SU-DHL-6 (cell line): ENCODE measurements at regions not wholly inside any gene's neighbourhood (a gene's known extent, or its start where the extent isn't known, plus 50 kb on each side); places are given as distances from the start of the nearest gene placed in this dataset.

Experiments
- H2AFZ ChIP-seq: fragments of 200-600 bp; sonication (generic); 2 replicates; pipeline ENCODE4 v1.6.1; 2014; ENCODE audit warnings: low read depth, mild to moderate bottlenecking, moderate library complexity, mixed read lengths, antibody characterized with exemption, low read length; ENCODE audit not compliant: severe bottlenecking
- H3F3A ChIP-seq: fragments of 200-600 bp; shearing (Covaris generic); 2 replicates; pipeline ENCODE4 v1.6.0; 2016; ENCODE audit warnings: antibody characterized with exemption, mild to moderate bottlenecking; ENCODE audit not compliant: insufficient read depth
- H3K27ac ChIP-seq: fragments of 200-600 bp; sonication (generic); 2 replicates; pipeline ENCODE4 v1.5.1; 2016; ENCODE audit warnings: low read depth, mild to moderate bottlenecking, low read length, moderate library complexity, mixed read lengths
- H3K27me3 ChIP-seq: fragments of 200-600 bp; sonication (generic), shearing (Covaris generic); 2 replicates; pipeline ENCODE4 v1.6.0; 2014; ENCODE audit warnings: mild to moderate bottlenecking, low read length
- H3K36me3 ChIP-seq: fragments of 200-600 bp; sonication (generic); 2 replicates; pipeline ENCODE4 v1.6.1; 2014; ENCODE audit warnings: mild to moderate bottlenecking, low read length, mixed read lengths
- H3K4me2 ChIP-seq: fragments of 300-600, 200-600 bp; shearing (Covaris generic), sonication (generic); 2 replicates; pipeline ENCODE4 v1.6.0; 2014; ENCODE audit warnings: low read length, low read depth, mild to moderate bottlenecking; ENCODE audit not compliant: poor library complexity, severe bottlenecking
- H3K4me3 ChIP-seq: fragments of 200-600 bp; sonication (generic); 2 replicates; pipeline ENCODE4 v1.5.1; 2014; ENCODE audit warnings: antibody characterized with exemption, low read length, mild to moderate bottlenecking, mixed read lengths; ENCODE audit not compliant: insufficient read depth, poor library complexity, severe bottlenecking
- H3K79me2 ChIP-seq: fragments of 200-600 bp; sonication (generic); 2 replicates; pipeline ENCODE4 v1.6.1; 2014; ENCODE audit warnings: mild to moderate bottlenecking, low read length, moderate library complexity; ENCODE audit not compliant: insufficient read depth
- H3K9ac ChIP-seq: fragments of 200-600 bp; sonication (generic); 2 replicates; pipeline ENCODE4 v1.7.0; 2014; ENCODE audit warnings: mild to moderate bottlenecking, low read length
- H3K9me2 ChIP-seq: fragments of 200-600 bp; sonication (generic); replicated peaks from 2 replicates; pipeline ENCODE4 v1.6.1; 2014; ENCODE audit warnings: low read length; ENCODE audit not compliant: insufficient read depth
- H3K9me3 ChIP-seq: fragments of 200-600 bp; sonication (generic); 2 replicates; pipeline ENCODE4 v1.6.1; 2014; ENCODE audit warnings: low read length, mixed read lengths; ENCODE audit not compliant: insufficient read depth
- H4K20me1 ChIP-seq: fragments of 200-600 bp; sonication (generic); 2 replicates; pipeline ENCODE4 v1.6.1; 2014; ENCODE audit warnings: low read depth, mild to moderate bottlenecking, antibody characterized with exemption, low read length, moderate library complexity, mixed read lengths
- EZH2phosphoT487 ChIP-seq: fragments of 200-600 bp; sonication (generic), shearing (Covaris generic); conservative IDR thresholded peaks from 2 replicates; pipeline ENCODE4 v1.6.1; 2018; ENCODE audit warnings: mild to moderate bottlenecking, antibody characterized with exemption, low read length, moderate library complexity, mixed read lengths
- TF ChIP-seq, protein P1 (sequence below): fragments of 200-600 bp; sonication (generic); IDR thresholded peaks from one replicate; pipeline ENCODE4 v1.5.1; 2017; ENCODE audit warnings: antibody characterized with exemption, mild to moderate bottlenecking, low read length, moderate library complexity; ENCODE audit not compliant: insufficient read depth, poor library complexity, severe bottlenecking

- Histone ChIP-seq H3K27ac (no peak overlapping the region), H2AFZ (no peak overlapping the region), H3K4me2 (no peak overlapping the region), H3K9me3 (no peaks in the 10 kb centered on the region), H3K27me3 (no peaks in the 10 kb centered on the region), H3K4me3 (no peak overlapping the region), H3K9me2 (no peaks in the 10 kb centered on the region), H3K36me3 (no peaks in the 10 kb centered on the region), H3K79me2 (no peaks in the 10 kb centered on the region), H3K9ac (no peak overlapping the region), H4K20me1 (no peaks in the 10 kb centered on the region), H3F3A (no peaks in the 10 kb centered on the region)
- TF ChIP-seq, protein P1, sequence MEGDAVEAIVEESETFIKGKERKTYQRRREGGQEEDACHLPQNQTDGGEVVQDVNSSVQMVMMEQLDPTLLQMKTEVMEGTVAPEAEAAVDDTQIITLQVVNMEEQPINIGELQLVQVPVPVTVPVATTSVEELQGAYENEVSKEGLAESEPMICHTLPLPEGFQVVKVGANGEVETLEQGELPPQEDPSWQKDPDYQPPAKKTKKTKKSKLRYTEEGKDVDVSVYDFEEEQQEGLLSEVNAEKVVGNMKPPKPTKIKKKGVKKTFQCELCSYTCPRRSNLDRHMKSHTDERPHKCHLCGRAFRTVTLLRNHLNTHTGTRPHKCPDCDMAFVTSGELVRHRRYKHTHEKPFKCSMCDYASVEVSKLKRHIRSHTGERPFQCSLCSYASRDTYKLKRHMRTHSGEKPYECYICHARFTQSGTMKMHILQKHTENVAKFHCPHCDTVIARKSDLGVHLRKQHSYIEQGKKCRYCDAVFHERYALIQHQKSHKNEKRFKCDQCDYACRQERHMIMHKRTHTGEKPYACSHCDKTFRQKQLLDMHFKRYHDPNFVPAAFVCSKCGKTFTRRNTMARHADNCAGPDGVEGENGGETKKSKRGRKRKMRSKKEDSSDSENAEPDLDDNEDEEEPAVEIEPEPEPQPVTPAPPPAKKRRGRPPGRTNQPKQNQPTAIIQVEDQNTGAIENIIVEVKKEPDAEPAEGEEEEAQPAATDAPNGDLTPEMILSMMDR = no peak
- no peak for TF ChIP-seq EZH2phosphoT487
Measured at GRCh38 chr5:112532654-112533360, 113.7 kb upstream of the EPB41L4A start.

DNA sequence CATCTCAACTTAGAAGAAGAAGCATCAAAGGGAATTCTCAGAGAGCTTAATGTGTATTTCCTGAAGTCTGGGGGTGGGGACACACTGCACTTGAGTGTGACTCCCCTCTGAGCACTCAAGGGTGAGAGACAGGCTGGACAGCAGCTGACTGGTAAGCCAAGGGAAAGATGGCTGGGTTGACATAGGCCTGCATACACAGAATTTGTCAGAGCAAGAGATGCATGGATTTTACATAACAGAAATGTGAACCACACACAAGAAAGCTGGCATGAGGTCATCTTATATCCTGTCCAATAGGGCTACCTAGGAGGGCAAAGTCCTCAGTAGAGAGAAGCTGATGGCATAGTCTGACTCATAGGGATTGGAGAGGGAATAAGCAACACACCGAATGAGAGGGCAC is 114.3 kb upstream of the EPB41L4A start:
- H3K4me3 ChIP-seq = no peak overlapping the region
- no peak overlapping the region for H3K9ac ChIP-seq
- H3K9me3 ChIP-seq = no peaks in the 10 kb centered on the region
- no peak for TF ChIP-seq EZH2phosphoT487
- TF ChIP-seq, protein P1 = no peak
- no peaks in the 10 kb centered on the region for H3K36me3 ChIP-seq
- H2AFZ ChIP-seq = no peak overlapping the region
- no peaks in the 10 kb centered on the region for H3K9me2 ChIP-seq
- no peaks in the 10 kb centered on the region for H4K20me1 ChIP-seq
- H3K27me3 ChIP-seq = no peaks in the 10 kb centered on the region
- H3K4me2 ChIP-seq = no peak overlapping the region
- H3K27ac ChIP-seq = no peak overlapping the region
- no peaks in the 10 kb centered on the region for H3K79me2 ChIP-seq
- no peaks in the 10 kb centered on the region for H3F3A ChIP-seq

DNA sequence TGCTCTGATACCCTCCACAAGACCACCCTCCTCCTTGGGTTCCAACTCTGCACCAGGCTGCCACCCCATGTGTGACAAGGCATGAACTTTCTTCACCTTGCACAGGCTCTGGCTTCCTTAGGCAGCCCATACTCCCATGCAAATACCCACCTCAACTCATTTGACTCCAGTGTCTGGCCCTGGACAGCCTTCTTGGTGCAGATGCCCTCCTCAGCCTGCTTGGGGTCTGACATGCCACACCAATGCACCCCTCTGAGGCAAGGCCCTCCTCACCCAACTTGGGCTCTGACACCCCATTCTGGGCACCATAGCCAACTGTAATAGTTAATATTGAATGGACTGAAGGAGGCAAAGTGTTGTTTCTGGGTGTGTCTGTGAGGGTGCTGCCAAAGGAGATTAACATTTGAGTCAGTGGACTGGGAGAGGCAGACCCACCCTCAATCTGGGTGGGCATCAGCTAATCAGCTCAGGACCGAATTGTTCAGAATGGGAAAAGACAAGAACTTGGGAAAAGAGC is 115.0 kb upstream of the EPB41L4A start:
- Histone ChIP-seq H3K4me3 (no peak overlapping the region), H3K4me2 (no peak overlapping the region), H3K36me3 (no peaks in the 10 kb centered on the region), H3K27me3 (no peaks in the 10 kb centered on the region), H3K9me3 (no peaks in the 10 kb centered on the region), H3F3A (no peaks in the 10 kb centered on the region), H3K9ac (no peak overlapping the region), H4K20me1 (no peaks in the 10 kb centered on the region), H2AFZ (no peak overlapping the region), H3K27ac (no peak overlapping the region), H3K9me2 (no peaks in the 10 kb centered on the region), H3K79me2 (no peaks in the 10 kb centered on the region)
- TF ChIP-seq, protein P1 = no peak
- no peak for TF ChIP-seq EZH2phosphoT487
